ENCODE measurements at regions not wholly inside any gene's neighbourhood (a gene's known extent, or its start where the extent isn't known, plus 50 kb on each side); places are given as distances from the start of the nearest gene placed in this dataset.

- no peak overlapping the region for H3K4me3 ChIP-seq (ENCODE audit: low read depth in 1 of 3, low read length in 3 of 3)
- DNase-seq (ENCODE audit: low spot score), result no peak
- no peak overlapping the region for H3K9ac ChIP-seq (ENCODE audit: low read depth in 1 of 2, low read length in 2 of 2)
- H3K9me3 ChIP-seq (ENCODE audit: control insufficient read depth in 4 of 4, low read length in 3 of 4), result no peaks in the 10 kb centered on the region
- H3K27me3 ChIP-seq (ENCODE audit: control insufficient read depth in 4 of 4, insufficient read depth in 4 of 4, low read length in 3 of 4), result no peaks in the 10 kb centered on the region
- TF ChIP-seq HNF4G (IDR thresholded peaks at IDR 0.05) (no peak), RXRA (IDR thresholded peaks at IDR 0.05) (no peak), GABPA (IDR thresholded peaks at IDR 0.05 in 1 of 2, conservative IDR thresholded peaks at IDR 0.05 in 1 of 2) (no peak), FOXA1 (IDR thresholded peaks at IDR 0.05) (no peak), JUND (IDR thresholded peaks at IDR 0.05) (no peak), EGR1 (IDR thresholded peaks at IDR 0.05; ENCODE audit: low read depth in 2 of 2) (no peak)
- TF ChIP-seq, protein P1, sequence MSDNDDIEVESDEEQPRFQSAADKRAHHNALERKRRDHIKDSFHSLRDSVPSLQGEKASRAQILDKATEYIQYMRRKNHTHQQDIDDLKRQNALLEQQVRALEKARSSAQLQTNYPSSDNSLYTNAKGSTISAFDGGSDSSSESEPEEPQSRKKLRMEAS (IDR thresholded peaks at IDR 0.05), result no peak
- no peaks in the 10 kb centered on the region for H3K36me3 ChIP-seq (ENCODE audit: control insufficient read depth in 4 of 4, insufficient read depth in 3 of 4, low read depth in 1 of 4, low read length in 3 of 4)
- 91% methylated on average over 13 of the region's 13 CpGs for WGBS
- no peak overlapping the region for H3K27ac ChIP-seq (ENCODE audit: low read depth in 1 of 2, low read length in 2 of 2)
- no peaks in the 10 kb centered on the region for H3K4me1 ChIP-seq (ENCODE audit: control insufficient read depth in 4 of 4, insufficient read depth in 4 of 4, low read length in 3 of 4)
These were observed 83.8 kb upstream of the ERCC4 start for GRCh38 chr16:13835935-13836730.

GRCh38 chr16:13838401-13839190, 81.4 kb upstream of the ERCC4 start:
- Histone ChIP-seq H3K4me3 (ENCODE audit: low read depth in 1 of 3, low read length in 3 of 3) (no peak overlapping the region), H3K36me3 (ENCODE audit: control insufficient read depth in 4 of 4, insufficient read depth in 3 of 4, low read depth in 1 of 4, low read length in 3 of 4) (no peaks in the 10 kb centered on the region), H3K9me3 (ENCODE audit: control insufficient read depth in 4 of 4, low read length in 3 of 4) (no peaks in the 10 kb centered on the region), H3K4me1 (ENCODE audit: control insufficient read depth in 4 of 4, insufficient read depth in 4 of 4, low read length in 3 of 4) (no peaks in the 10 kb centered on the region), H3K27ac (ENCODE audit: low read depth in 1 of 2, low read length in 2 of 2) (no peak overlapping the region), H3K27me3 (ENCODE audit: control insufficient read depth in 4 of 4, insufficient read depth in 4 of 4, low read length in 3 of 4) (no peaks in the 10 kb centered on the region), H3K9ac (ENCODE audit: low read depth in 1 of 2, low read length in 2 of 2) (no peak overlapping the region)
- 88% methylated on average over 16 of the region's 16 CpGs for WGBS
- DNase-seq (ENCODE audit: low spot score), result no peak
- TF ChIP-seq EGR1 (IDR thresholded peaks at IDR 0.05; ENCODE audit: low read depth in 2 of 2) (no peak), HNF4A (conservative IDR thresholded peaks at IDR 0.05) (no peak), REST (IDR thresholded peaks at IDR 0.05) (no peak), FOXA2 (IDR thresholded peaks at IDR 0.05) (no peak), RAD21 (IDR thresholded peaks at IDR 0.05) (no peak), TAF1 (conservative IDR thresholded peaks at IDR 0.05) (no peak), JUND (IDR thresholded peaks at IDR 0.05) (no peak), NR2F2 (IDR thresholded peaks at IDR 0.05) (no peak), FOXA1 (IDR thresholded peaks at IDR 0.05) (no peak), HNF4G (IDR thresholded peaks at IDR 0.05) (no peak), RXRA (IDR thresholded peaks at IDR 0.05) (no peak), YY1 (IDR thresholded peaks at IDR 0.05) (no peak), SP1 (IDR thresholded peaks at IDR 0.05) (no peak)
- TF ChIP-seq, protein P2, sequence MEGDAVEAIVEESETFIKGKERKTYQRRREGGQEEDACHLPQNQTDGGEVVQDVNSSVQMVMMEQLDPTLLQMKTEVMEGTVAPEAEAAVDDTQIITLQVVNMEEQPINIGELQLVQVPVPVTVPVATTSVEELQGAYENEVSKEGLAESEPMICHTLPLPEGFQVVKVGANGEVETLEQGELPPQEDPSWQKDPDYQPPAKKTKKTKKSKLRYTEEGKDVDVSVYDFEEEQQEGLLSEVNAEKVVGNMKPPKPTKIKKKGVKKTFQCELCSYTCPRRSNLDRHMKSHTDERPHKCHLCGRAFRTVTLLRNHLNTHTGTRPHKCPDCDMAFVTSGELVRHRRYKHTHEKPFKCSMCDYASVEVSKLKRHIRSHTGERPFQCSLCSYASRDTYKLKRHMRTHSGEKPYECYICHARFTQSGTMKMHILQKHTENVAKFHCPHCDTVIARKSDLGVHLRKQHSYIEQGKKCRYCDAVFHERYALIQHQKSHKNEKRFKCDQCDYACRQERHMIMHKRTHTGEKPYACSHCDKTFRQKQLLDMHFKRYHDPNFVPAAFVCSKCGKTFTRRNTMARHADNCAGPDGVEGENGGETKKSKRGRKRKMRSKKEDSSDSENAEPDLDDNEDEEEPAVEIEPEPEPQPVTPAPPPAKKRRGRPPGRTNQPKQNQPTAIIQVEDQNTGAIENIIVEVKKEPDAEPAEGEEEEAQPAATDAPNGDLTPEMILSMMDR (IDR thresholded peaks at IDR 0.05; ENCODE audit: low read depth, low read length, missing input control), result no peak
- TF ChIP-seq, protein P3, sequence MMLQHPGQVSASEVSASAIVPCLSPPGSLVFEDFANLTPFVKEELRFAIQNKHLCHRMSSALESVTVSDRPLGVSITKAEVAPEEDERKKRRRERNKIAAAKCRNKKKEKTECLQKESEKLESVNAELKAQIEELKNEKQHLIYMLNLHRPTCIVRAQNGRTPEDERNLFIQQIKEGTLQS (IDR thresholded peaks at IDR 0.05), result no peak
- TF ChIP-seq, protein P1 (IDR thresholded peaks at IDR 0.05), result no peak
- TF ChIP-seq, protein P4, sequence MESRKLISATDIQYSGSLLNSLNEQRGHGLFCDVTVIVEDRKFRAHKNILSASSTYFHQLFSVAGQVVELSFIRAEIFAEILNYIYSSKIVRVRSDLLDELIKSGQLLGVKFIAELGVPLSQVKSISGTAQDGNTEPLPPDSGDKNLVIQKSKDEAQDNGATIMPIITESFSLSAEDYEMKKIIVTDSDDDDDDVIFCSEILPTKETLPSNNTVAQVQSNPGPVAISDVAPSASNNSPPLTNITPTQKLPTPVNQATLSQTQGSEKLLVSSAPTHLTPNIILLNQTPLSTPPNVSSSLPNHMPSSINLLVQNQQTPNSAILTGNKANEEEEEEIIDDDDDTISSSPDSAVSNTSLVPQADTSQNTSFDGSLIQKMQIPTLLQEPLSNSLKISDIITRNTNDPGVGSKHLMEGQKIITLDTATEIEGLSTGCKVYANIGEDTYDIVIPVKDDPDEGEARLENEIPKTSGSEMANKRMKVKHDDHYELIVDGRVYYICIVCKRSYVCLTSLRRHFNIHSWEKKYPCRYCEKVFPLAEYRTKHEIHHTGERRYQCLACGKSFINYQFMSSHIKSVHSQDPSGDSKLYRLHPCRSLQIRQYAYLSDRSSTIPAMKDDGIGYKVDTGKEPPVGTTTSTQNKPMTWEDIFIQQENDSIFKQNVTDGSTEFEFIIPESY (IDR thresholded peaks at IDR 0.05), result no peak

Measured in liver (tissue), 8 donors.